ENCODE measurements at regions not wholly inside any gene's neighbourhood (a gene's known extent, or its start where the extent isn't known, plus 50 kb on each side); places are given as distances from the start of the nearest gene placed in this dataset.

GRCh38 chr2:51681854-51682253 lies 649.9 kb upstream of the NRXN1 start:
- TF ChIP-seq POLR2A (IDR thresholded peaks at IDR 0.05) (no peak), CTCF (IDR thresholded peaks at IDR 0.05) (no peak)
